ENCODE measurements at regions not wholly inside any gene's neighbourhood (a gene's known extent, or its start where the extent isn't known, plus 50 kb on each side); places are given as distances from the start of the nearest gene placed in this dataset.

DNA sequence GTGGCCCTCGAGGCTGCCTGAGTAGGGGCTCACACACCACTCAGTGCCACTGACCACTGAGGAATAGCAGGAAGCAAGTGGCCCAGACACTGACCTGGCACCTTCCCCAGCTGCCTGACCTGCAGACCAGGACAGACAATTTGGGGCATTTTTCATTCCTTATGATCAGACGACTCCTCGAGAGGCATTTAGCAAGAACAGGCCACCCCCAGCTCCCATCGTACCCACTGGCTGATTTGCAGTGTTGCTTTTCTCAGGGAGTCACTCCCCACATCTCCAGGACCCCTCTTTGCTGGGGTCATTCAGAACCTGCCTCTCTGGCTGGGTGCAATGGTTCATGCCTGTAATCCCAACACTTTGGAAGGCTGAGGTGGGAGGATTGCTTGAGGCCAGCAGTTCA is 185.7 kb downstream of the HAUS1 start:
- no peak for DNase-seq (ENCODE audit: low read depth)
- no peak overlapping the region for H3K4me3 ChIP-seq (ENCODE audit: control insufficient read depth, low read depth, low read length)
- TF ChIP-seq, protein P1, sequence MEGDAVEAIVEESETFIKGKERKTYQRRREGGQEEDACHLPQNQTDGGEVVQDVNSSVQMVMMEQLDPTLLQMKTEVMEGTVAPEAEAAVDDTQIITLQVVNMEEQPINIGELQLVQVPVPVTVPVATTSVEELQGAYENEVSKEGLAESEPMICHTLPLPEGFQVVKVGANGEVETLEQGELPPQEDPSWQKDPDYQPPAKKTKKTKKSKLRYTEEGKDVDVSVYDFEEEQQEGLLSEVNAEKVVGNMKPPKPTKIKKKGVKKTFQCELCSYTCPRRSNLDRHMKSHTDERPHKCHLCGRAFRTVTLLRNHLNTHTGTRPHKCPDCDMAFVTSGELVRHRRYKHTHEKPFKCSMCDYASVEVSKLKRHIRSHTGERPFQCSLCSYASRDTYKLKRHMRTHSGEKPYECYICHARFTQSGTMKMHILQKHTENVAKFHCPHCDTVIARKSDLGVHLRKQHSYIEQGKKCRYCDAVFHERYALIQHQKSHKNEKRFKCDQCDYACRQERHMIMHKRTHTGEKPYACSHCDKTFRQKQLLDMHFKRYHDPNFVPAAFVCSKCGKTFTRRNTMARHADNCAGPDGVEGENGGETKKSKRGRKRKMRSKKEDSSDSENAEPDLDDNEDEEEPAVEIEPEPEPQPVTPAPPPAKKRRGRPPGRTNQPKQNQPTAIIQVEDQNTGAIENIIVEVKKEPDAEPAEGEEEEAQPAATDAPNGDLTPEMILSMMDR (conservative IDR thresholded peaks at IDR 0.05; ENCODE audit: control insufficient read depth, insufficient read depth, low read depth, low read length) = no peak

DNA sequence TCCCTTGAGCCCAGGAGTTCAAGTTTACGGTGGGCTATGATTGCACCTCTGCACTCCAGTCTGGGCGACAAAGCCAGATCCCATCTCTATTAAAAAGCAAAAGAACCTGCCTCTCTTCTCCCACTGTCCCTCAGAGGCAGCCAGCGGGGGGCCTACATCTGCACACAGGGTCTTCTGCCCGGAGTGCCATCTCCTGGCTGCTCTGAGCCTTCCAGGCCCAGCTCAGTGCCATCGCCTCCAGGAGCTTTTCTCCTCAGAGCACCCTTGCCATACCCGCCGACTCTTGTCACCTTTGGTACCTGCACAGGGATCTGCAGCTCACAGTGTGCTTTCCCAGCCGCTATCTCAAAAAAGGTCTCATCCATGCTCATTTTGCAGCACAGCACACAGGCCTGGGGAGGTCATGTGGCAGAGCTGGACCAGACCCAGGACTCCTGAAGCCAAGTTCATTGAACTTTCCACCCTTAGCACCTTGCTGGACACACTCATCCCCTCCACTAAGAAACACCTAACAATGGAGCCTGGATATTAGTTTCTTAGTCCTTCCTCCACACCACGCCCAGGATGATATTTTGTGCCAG is 186.3 kb downstream of the HAUS1 start:
- no peak for DNase-seq (ENCODE audit: low read depth)
- no peak overlapping the region for H3K4me3 ChIP-seq (ENCODE audit: control insufficient read depth, low read depth, low read length)
- TF ChIP-seq, protein P1 (conservative IDR thresholded peaks at IDR 0.05; ENCODE audit: control insufficient read depth, insufficient read depth, low read depth, low read length) = no peak

DNA sequence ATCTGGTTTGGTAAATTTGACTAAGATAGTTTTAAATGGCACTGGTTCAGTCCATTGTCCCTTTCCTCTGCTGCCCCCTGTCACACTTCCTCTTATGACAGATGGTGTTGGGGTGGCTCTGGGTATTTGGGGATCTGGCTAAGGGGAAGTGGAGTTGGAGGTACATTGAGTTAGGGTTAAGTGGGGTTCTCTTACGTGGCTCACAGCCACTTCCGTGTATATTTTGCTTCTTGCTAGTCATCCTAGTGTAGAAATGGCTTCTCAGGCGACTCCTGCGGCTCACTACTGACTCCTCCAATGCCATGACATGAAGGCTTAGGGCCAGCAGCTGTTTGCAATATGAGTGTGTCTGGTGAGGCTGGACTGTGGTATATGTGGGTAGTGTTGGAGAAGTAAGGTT is 187.0 kb downstream of the HAUS1 start:
- DNase-seq (ENCODE audit: low read depth) = no peak
- no peak overlapping the region for H3K4me3 ChIP-seq (ENCODE audit: control insufficient read depth, low read depth, low read length)
- TF ChIP-seq, protein P1 (conservative IDR thresholded peaks at IDR 0.05; ENCODE audit: control insufficient read depth, insufficient read depth, low read depth, low read length) = no peak

DNA sequence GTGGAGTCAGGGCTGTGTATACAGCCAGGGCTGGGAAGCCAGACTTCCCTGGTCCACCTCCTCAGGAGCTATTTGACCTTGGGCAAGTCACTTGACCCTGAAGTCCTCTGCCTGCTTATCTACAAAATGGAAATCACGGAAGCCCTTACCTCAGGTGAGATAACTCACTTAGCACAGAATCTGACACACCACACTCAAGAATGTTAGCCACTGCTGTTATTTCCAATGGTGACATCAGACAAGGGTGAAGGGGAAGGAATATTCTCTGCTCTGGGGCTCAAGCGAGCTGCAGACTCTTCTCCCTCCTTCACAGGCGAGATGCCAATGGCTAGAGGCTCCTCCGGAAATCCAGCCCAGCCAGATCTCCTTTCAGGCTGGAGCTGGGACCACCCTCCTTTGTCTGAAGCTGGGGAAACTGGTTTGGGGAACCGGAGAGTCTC is 189.6 kb downstream of the HAUS1 start:
- H3K4me3 ChIP-seq (ENCODE audit: control insufficient read depth, low read depth, low read length) = no peak overlapping the region
- TF ChIP-seq, protein P1 (conservative IDR thresholded peaks at IDR 0.05; ENCODE audit: control insufficient read depth, insufficient read depth, low read depth, low read length) = no peak
- no peak for DNase-seq (ENCODE audit: low read depth)

DNA sequence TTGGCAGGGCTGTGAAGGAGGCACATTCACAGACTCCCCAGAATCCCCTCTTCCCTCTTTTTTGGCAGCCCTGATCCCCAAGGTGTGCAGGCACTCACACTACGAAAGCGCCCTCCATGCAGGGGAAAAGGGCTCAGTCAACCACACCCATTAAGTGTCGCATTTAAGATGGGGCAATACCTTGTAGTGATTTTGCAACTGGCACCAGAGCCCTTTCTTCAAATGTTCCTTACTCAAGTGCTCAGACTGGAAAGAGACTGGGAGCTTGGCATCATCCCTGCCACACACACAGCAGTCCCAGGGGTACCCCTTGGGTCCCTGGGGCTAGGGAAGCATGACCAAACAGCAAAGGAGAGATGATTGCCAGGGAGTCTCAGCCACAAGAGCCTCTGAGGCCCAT is 190.1 kb downstream of the HAUS1 start:
- H3K4me3 ChIP-seq (ENCODE audit: control insufficient read depth, low read depth, low read length) = no peak overlapping the region
- no peak for DNase-seq (ENCODE audit: low read depth)
- TF ChIP-seq, protein P1 (conservative IDR thresholded peaks at IDR 0.05; ENCODE audit: control insufficient read depth, insufficient read depth, low read depth, low read length) = no peak

DNA sequence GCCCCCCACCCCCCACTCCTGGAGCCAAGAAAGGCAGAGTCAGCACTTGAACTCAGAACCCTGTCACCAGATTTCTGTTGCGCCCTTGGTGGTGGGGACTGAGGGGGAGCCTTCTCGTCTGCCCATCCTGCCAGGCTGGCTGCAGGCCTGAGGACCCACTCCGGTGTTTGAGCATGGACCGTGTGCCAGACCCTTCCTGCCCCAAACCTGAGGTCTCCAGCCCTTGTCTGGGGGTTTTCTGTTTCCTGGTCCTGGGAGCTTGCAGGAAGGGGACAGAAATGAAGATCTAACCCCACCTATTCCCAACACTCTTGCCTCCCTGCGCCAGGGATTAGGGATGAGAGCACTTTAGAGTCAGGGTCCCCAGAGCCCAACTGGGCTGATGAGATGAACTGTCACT is 190.6 kb downstream of the HAUS1 start:
- DNase-seq (ENCODE audit: low read depth) = no peak
- H3K4me3 ChIP-seq (ENCODE audit: control insufficient read depth, low read depth, low read length) = no peak overlapping the region
- TF ChIP-seq, protein P1 (conservative IDR thresholded peaks at IDR 0.05; ENCODE audit: control insufficient read depth, insufficient read depth, low read depth, low read length) = no peak

DNA sequence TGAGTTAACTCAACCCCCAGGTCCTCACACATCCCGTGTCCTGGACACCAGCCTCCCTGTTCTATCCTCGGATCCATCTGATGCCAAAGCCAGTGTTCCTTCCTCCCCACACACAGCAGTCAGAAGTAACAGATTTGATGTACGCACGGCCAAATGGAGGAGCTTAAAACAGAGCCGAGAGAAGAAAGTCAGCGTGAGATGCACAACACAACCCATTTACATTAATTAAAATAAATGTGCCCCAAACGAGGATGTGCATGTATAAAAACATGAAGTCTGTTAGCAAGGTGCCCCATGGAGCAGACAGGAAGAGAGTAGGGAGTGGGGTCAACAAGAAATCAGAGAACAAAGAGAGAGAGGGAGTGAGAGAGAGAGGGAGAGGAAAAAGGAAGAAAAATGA is 191.2 kb downstream of the HAUS1 start:
- no peak for DNase-seq (ENCODE audit: low read depth)
- TF ChIP-seq, protein P1 (conservative IDR thresholded peaks at IDR 0.05; ENCODE audit: control insufficient read depth, insufficient read depth, low read depth, low read length) = no peak
- H3K4me3 ChIP-seq (ENCODE audit: control insufficient read depth, low read depth, low read length) = no peak overlapping the region
